IMR-90 (cell line): ENCODE measurements at regions not wholly inside any gene's neighbourhood (a gene's known extent, or its start where the extent isn't known, plus 50 kb on each side); places are given as distances from the start of the nearest gene placed in this dataset.

Source experiments
- ATAC-seq: fragments of 200-7000 bp; cut with Tn5 transposase; 2 replicates; pipeline ENCODE4 v1.9.1; 2020; ENCODE audit warnings: low read depth, mild to moderate bottlenecking, moderate library complexity
- BruUV-seq: library from RNA; stranded (reverse); fragments of 400-500 nt; replicated peaks from 2 replicates; lab custom pipeline; 2021; lab: Mats Ljungman, UMichigan
- CTCF ChIA-PET: fragments of 300-600 bp; formaldehyde crosslinking; extraction: SDS; loops from one replicate; lab custom pipeline; 2021; ENCODE audit warnings: antibody characterized with exemption; lab: Yijun Ruan, JAX
- POLR2A ChIA-PET: fragments of 300-600 bp; sonication (Branson Sonifier 250); formaldehyde crosslinking; loops from one replicate; lab custom pipeline; 2022; ENCODE audit warnings: antibody characterized with exemption; ENCODE audit not compliant: unreplicated experiment; lab: Charles Lee
- DNase-seq: peaks from one replicate; pipeline ENCODE4 v3.0.0; 2013
- H2AFZ ChIP-seq: replicated peaks from 2 replicates; pipeline ENCODE3; 2013; ENCODE audit warnings: low read length, mild to moderate bottlenecking; ENCODE audit not compliant: poor library complexity
- H2AK5ac ChIP-seq: 2 replicates; pipeline ENCODE4 v1.6.1; 2013; ENCODE audit warnings: low read depth, low read length, inconsistent platforms
- H2AK9ac ChIP-seq: replicated peaks from 2 replicates; pipeline ENCODE3; 2013; ENCODE audit warnings: mild to moderate bottlenecking, low read depth, low read length, moderate library complexity; ENCODE audit not compliant: poor library complexity
- H2BK120ac ChIP-seq: 2 replicates; pipeline ENCODE4 v1.6.1; 2013; ENCODE audit warnings: low read depth, low read length, inconsistent platforms
- H2BK15ac ChIP-seq: 3 replicates; pipeline ENCODE4 v1.6.1; 2013; ENCODE audit warnings: low read depth, low read length, inconsistent platforms
- H2BK20ac ChIP-seq: 2 replicates; pipeline ENCODE4 v1.6.1; 2013; ENCODE audit warnings: low read depth, mild to moderate bottlenecking, inconsistent platforms, low read length, moderate library complexity
- H2BK5ac ChIP-seq: 2 replicates; pipeline ENCODE4 v1.6.1; 2013; ENCODE audit warnings: mild to moderate bottlenecking, low read depth, low read length, inconsistent platforms; ENCODE audit not compliant: poor library complexity, severe bottlenecking
- H3K14ac ChIP-seq: replicated peaks from 2 replicates; pipeline ENCODE4 v1.6.1; 2013; ENCODE audit warnings: low read depth, low read length, inconsistent platforms
- H3K18ac ChIP-seq: 2 replicates; pipeline ENCODE4 v1.6.1; 2013; ENCODE audit warnings: low read depth, low read length, control low read depth
- H3K23ac ChIP-seq: 2 replicates; pipeline ENCODE4 v1.6.1; 2013; ENCODE audit warnings: low read depth, low read length, inconsistent platforms
- H3K27ac ChIP-seq: 2 replicates; pipeline ENCODE4 v1.5.1; 2013; ENCODE audit warnings: mild to moderate bottlenecking, control low read depth, low read length; ENCODE audit not compliant: insufficient read depth
- H3K27me3 ChIP-seq: 2 replicates; pipeline ENCODE4 v1.6.1; 2013; ENCODE audit warnings: low read length; ENCODE audit not compliant: control insufficient read depth, insufficient read depth
- H3K36me3 ChIP-seq: 2 replicates; pipeline ENCODE4 v1.6.1; 2013; ENCODE audit warnings: low read length, mixed read lengths; ENCODE audit not compliant: control insufficient read depth, insufficient read depth
- H3K4ac ChIP-seq: 2 replicates; pipeline ENCODE4 v1.6.1; 2013; ENCODE audit warnings: low read depth, low read length, inconsistent platforms
- H3K4me1 ChIP-seq: 2 replicates; pipeline ENCODE4 v1.6.1; 2013; ENCODE audit warnings: low read length, mixed read lengths; ENCODE audit not compliant: control insufficient read depth, insufficient read depth
- H3K4me2 ChIP-seq: 2 replicates; pipeline ENCODE4 v1.6.1; 2013; ENCODE audit warnings: low read depth, mild to moderate bottlenecking, control low read depth, low read length, moderate library complexity
- H3K4me3 ChIP-seq: 2 replicates; pipeline ENCODE4 v1.5.1; 2013; ENCODE audit warnings: low read depth, mild to moderate bottlenecking, control low read depth, low read length, moderate library complexity; ENCODE audit not compliant: insufficient read depth
- H3K56ac ChIP-seq: 2 replicates; pipeline ENCODE4 v1.6.1; 2013; ENCODE audit warnings: low read length, inconsistent platforms; ENCODE audit not compliant: insufficient read depth; ENCODE audit errors: extremely low read depth
- H3K79me1 ChIP-seq, 2 experiments: 2 replicates each; pipeline ENCODE4 v1.6.1; 2013; ENCODE audit warnings: low read length in 2 of 2, inconsistent platforms in 1 of 2, low read depth in 1 of 2
- H3K9ac ChIP-seq: 2 replicates; pipeline ENCODE4 v1.6.1; 2013; ENCODE audit warnings: low read depth, low read length, control low read depth
- H3K9me1 ChIP-seq: 2 replicates; pipeline ENCODE4 v1.6.1; 2013; ENCODE audit warnings: low read length, inconsistent platforms; ENCODE audit not compliant: insufficient read depth
- H3K9me3 ChIP-seq: 2 replicates; pipeline ENCODE4 v1.6.1; 2013; ENCODE audit warnings: low read length; ENCODE audit not compliant: control insufficient read depth, insufficient read depth
- H4K20me1 ChIP-seq: 2 replicates; pipeline ENCODE4 v1.6.1; 2013; ENCODE audit warnings: low read length, inconsistent platforms; ENCODE audit not compliant: insufficient read depth
- H4K5ac ChIP-seq: 2 replicates; pipeline ENCODE4 v1.6.1; 2013; ENCODE audit warnings: mild to moderate bottlenecking, low read depth, low read length, control low read depth
- H4K8ac ChIP-seq, 2 experiments: 2 replicates each; pipeline ENCODE4 v1.6.1; 2013; ENCODE audit warnings: low read depth in 2 of 2, low read length in 2 of 2, control low read depth in 1 of 2, inconsistent platforms in 1 of 2
- H4K91ac ChIP-seq: 2 replicates; pipeline ENCODE4 v1.6.1; 2013; ENCODE audit warnings: low read depth, low read length, inconsistent platforms; ENCODE audit not compliant: insufficient read depth
- FOS ChIP-seq: fragments of 150-350 bp; IDR thresholded peaks from 2 replicates; pipeline ENCODE4 v1.6.1; 2016; ENCODE audit warnings: low read depth, low read length
- WGBS, 2 experiments: methylation state at CpG; one replicate each; pipeline versions ENCODE4 v1.1.5 to v1.1.7; 2013; ENCODE audit warnings: missing lambda C conversion rate in 2 of 2; ENCODE audit not compliant: insufficient read length in 1 of 2; ENCODE audit errors: extremely low coverage in 2 of 2; 5-methylcytosine and 5-hydroxymethylcytosine counted together
- dilution Hi-C: fragments of 300-500 bp; cut with HindIII; formaldehyde crosslinking; loops from one replicate; pipeline ENCODE4 v1.14.3; 2018; ENCODE audit warnings: low sequenced_read_pairs; ENCODE audit not compliant: unreplicated experiment
- in situ Hi-C: fragments of 300-500 bp; cut with MboI; formaldehyde crosslinking; loops from 3 replicates; pipeline ENCODE4 v1.14.3; 2019; ENCODE audit warnings: low sequenced_read_pairs, inconsistent platforms, mixed read lengths
- intact Hi-C: fragments of 100-400 bp; cut with micrococcal nuclease; formaldehyde crosslinking; loops from 2 replicates; pipeline ENCODE4 v1.10.0; 2022

DNA sequence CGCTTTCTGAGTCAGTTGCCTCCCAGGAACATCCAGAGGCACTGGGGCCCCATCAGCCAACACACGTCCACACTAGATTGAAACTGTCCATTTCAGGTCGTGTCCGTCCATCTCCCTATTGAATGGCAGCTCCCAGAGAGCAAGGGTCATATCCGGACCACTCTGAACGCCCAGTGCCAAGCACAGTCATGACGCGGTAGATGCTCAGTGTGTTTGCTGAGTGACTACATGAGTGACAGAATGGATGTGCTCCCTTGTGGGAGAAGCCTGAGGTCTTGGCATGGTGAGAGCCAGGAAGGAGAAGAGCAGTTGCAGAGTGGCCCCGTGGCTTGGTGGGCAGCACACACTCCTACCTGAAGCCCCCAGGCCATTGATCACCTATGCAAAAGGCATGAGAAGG, 92.5 kb upstream of the CUX1 start:
- Histone ChIP-seq H4K5ac (no peak overlapping the region), H3K4me1 (peaks cover 10% of the 10 kb centered on the region), H3K79me1 (no peaks in the 10 kb centered on the region), H3K23ac (no peak overlapping the region), H2BK15ac (no peak overlapping the region), H3K36me3 (no peaks in the 10 kb centered on the region), H3K9ac (no peak overlapping the region), H2BK20ac (no peak overlapping the region), H2AK5ac (peak overlapping the region; percentile 72; the same call in 1 of the 2 replicates), H3K4me3 (no peak overlapping the region), H4K20me1 (no peaks in the 10 kb centered on the region), H4K8ac (no peak overlapping the region), H3K9me3 (peaks cover 3% of the 10 kb centered on the region; the same call in 1 of the 2 replicates), H3K56ac (no peak overlapping the region), H3K14ac (no peak overlapping the region), H2AFZ (peak overlapping the region; percentile 14), H3K9me1 (peaks cover 9% of the 10 kb centered on the region), H2BK120ac (no peak overlapping the region), H2BK5ac (no peak overlapping the region), H3K4ac (no peak overlapping the region), H3K27ac (no peak overlapping the region), H3K27me3 (no peaks in the 10 kb centered on the region), H4K91ac (no peak overlapping the region), H3K18ac (no peak overlapping the region), H2AK9ac (no peak overlapping the region), H3K4me2 (no peak overlapping the region)
- CTCF ChIA-PET: no interaction called here
- no TSS peak for BruUV-seq
- intact Hi-C loops: no loop called here
- WGBS, 2 experiments: 80% methylated on average over 2 of the region's 9 CpGs; no CpG with 5 or more reads in 1 of the 2 experiments
- TF ChIP-seq FOS: no peak
- ATAC-seq: no peak
- no peak for DNase-seq
- in situ Hi-C loops: no loop called here
- dilution Hi-C loops: no loop called here
- POLR2A ChIA-PET: no interaction called here
